Sigmoid colon (tissue), 6 donors: ENCODE measurements at regions not wholly inside any gene's neighbourhood (a gene's known extent, or its start where the extent isn't known, plus 50 kb on each side); places are given as distances from the start of the nearest gene placed in this dataset.

Experiments used
- DNase-seq: peaks from one replicate; pipeline ENCODE4 v3.0.0-alpha.2; 2019
- H3K27ac ChIP-seq, 4 donors: fragments of 200-600 bp; sonication (generic); one replicate each; pipeline ENCODE4 v1.5.1; 2016 to 2019; ENCODE audit warnings: mild to moderate bottlenecking in 1 of 4
- H3K27me3 ChIP-seq, 3 donors: fragments of 200-600 bp; sonication (generic); one replicate each; pipeline ENCODE4 v1.5.1; 2019; ENCODE audit warnings: mild to moderate bottlenecking in 1 of 3
- H3K36me3 ChIP-seq, 4 donors: fragments of 200-600 bp; sonication (generic); one replicate each; pipeline ENCODE4 v1.5.1; 2016 to 2019
- H3K4me1 ChIP-seq, 4 donors: fragments of 200-600 bp; sonication (generic); one replicate each; pipeline ENCODE4 v1.5.1; 2017 to 2019
- H3K4me3 ChIP-seq, 4 donors: fragments of 200-600 bp; sonication (generic); one replicate each; pipeline ENCODE4 v1.5.1; 2017 to 2019; ENCODE audit warnings: mild to moderate bottlenecking in 2 of 4, moderate library complexity in 1 of 4
- H3K9me3 ChIP-seq, 4 donors: fragments of 200-600 bp in 3 of 4; sonication (generic) in 3 of 4; one replicate each; pipeline versions ENCODE4 v1.5.1 to v1.6.1; 2013 to 2019
- EP300 ChIP-seq, 4 donors: sonication (generic); formaldehyde crosslinking; IDR thresholded peaks; one replicate each; pipeline ENCODE4 v1.6.1; 2017; ENCODE audit warnings: antibody characterized with exemption in 4 of 4
- POLR2A ChIP-seq, 2 donors: fragments of 450-650 bp; IDR thresholded peaks; one replicate each; pipeline ENCODE4 v1.6.1; 2016; ENCODE audit warnings: antibody characterized with exemption in 2 of 2, mild to moderate bottlenecking in 2 of 2, moderate library complexity in 2 of 2
- POLR2AphosphoS5 ChIP-seq, 4 donors: sonication (generic); formaldehyde crosslinking; IDR thresholded peaks; one replicate each; pipeline ENCODE4 v1.6.1; 2017; ENCODE audit warnings: antibody characterized with exemption in 4 of 4
- WGBS, 2 donors: extraction: QIAGEN DNeasy Blood & Tissue Kit; methylation state at CpG; one replicate each; pipeline ENCODE4 v1.1.7; 2013; 5-methylcytosine and 5-hydroxymethylcytosine counted together
- intact Hi-C: fragments of 100-400 bp; cut with DNase I; formaldehyde crosslinking; loops from one replicate; pipeline ENCODE4 v1.15.1; 2023
- TF ChIP-seq, protein P1 (sequence below), 4 experiments: fragments of 450-650 bp in 3 of 4; fragments of 200-600 bp in 1 of 4; IDR thresholded peaks; one replicate each; pipeline ENCODE4 v1.5.1; 2016 to 2019; ENCODE audit warnings: antibody characterized with exemption in 4 of 4, mild to moderate bottlenecking in 3 of 4, moderate library complexity in 2 of 4
- donor health status: healthy with polysubstance abuse.
- donor health status: healthy.

DNA sequence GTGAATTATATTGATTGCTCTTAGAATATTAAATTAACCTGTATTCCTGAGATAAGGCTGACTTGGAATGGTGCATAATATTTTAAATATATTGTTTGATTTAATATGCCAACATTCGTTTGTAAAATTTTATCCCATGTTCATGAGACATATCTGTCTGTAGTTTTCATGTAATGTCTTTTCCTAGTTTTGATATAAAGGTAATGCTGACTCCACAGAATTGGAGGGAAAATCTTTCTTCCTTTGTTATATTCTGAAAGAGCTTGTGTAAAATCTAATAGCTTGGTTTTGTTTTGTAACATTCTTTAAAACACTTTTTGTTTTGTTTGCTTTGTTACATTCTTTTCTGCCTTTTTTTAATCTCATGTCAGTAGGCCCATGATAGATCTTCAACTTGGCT, 657.0 kb downstream of the DNAJB9 start:
- Histone ChIP-seq H3K4me1 (no peaks in the 10 kb centered on the region), H3K9me3 (no peaks in the 10 kb centered on the region), H3K4me3 (no peak overlapping the region), H3K27ac (no peak overlapping the region), H3K27me3 (no peaks in the 10 kb centered on the region), H3K36me3 (no peaks in the 10 kb centered on the region)
- intact Hi-C loops, result no loop called here
- 42 to 72% methylated on average over 1 of the region's 1 CpG for WGBS, 2 donors
- DNase-seq, result no peak
- no peak for TF ChIP-seq EP300 (IDR thresholded peaks at IDR 0.05)
- TF ChIP-seq POLR2AphosphoS5 (IDR thresholded peaks at IDR 0.05), result no peak
- no peak for TF ChIP-seq POLR2A (IDR thresholded peaks at IDR 0.05)
- TF ChIP-seq, protein P1, sequence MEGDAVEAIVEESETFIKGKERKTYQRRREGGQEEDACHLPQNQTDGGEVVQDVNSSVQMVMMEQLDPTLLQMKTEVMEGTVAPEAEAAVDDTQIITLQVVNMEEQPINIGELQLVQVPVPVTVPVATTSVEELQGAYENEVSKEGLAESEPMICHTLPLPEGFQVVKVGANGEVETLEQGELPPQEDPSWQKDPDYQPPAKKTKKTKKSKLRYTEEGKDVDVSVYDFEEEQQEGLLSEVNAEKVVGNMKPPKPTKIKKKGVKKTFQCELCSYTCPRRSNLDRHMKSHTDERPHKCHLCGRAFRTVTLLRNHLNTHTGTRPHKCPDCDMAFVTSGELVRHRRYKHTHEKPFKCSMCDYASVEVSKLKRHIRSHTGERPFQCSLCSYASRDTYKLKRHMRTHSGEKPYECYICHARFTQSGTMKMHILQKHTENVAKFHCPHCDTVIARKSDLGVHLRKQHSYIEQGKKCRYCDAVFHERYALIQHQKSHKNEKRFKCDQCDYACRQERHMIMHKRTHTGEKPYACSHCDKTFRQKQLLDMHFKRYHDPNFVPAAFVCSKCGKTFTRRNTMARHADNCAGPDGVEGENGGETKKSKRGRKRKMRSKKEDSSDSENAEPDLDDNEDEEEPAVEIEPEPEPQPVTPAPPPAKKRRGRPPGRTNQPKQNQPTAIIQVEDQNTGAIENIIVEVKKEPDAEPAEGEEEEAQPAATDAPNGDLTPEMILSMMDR (IDR thresholded peaks at IDR 0.05), result no peak

DNA sequence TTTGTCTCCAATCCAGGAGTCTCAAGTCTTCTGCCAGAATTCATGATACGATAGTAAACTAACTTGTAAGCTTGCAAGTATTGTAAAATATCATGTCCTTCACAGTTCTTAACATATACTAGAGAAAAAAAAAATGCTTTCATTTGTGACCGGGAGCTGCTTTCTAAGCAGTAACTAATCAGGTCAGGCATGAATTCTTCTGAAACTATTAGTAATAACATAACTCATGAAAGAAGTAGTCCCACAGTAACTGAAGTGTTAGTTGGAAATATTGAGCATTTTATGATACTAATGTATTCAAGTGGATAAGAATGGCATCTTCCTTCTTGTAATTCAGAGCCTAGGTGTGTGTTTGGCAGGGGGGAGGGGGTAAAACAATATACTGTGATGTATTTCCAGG, 665.6 kb downstream of the DNAJB9 start:
- TF ChIP-seq, protein P1 (IDR thresholded peaks at IDR 0.05), result no peak
- TF ChIP-seq EP300 (IDR thresholded peaks at IDR 0.05) (no peak), POLR2A (IDR thresholded peaks at IDR 0.05) (no peak), POLR2AphosphoS5 (IDR thresholded peaks at IDR 0.05) (no peak)
- Histone ChIP-seq H3K27me3 (no peaks in the 10 kb centered on the region), H3K9me3 (peaks cover 0 to 3% (median 0%) of the 10 kb centered on the region in 4 donors), H3K27ac (no peak overlapping the region), H3K4me3 (no peak overlapping the region), H3K36me3 (no peaks in the 10 kb centered on the region), H3K4me1 (no peaks in the 10 kb centered on the region)
- intact Hi-C loops, result no loop called here
- DNase-seq, result no peak
- WGBS, 2 donors, result 84 to 88% methylated on average over 2 of the region's 2 CpGs

DNA sequence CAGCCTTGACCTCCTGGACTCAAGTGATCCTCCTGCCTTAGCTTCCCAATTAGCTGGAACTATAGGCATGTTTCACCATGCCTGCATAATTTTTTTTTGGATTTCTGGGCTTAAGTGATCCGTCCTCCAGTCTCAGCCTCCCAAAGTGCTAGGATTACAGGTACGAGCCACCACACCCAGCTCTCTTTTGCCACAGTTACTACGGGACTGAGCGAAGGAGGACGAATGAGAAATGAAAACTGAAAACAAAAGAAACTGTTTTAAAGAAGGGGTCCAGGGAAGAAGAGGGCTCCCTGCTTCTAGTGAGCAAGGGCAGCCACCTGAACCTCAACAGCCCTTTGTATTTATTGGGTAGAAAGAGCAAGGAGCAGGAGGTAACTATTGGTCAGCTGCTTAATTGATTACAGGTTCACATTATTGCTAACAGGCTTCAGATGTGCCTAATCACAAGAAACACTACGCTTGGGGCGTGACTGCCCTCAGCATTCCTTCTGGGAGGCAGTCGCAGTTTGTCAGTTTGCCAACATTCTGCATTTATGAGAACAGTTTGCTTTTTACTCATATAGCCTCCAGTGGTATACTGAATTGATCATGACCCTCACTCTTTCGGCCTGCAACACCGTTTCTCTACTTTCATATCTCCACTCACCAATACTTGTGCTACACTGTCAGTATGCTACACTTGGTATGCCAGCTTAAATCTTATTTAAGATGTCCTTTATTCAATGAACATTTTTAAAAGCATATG, 676.8 kb downstream of the DNAJB9 start:
- no peaks in the 10 kb centered on the region for H3K36me3 ChIP-seq
- intact Hi-C loops, result no loop called here
- TF ChIP-seq EP300 (IDR thresholded peaks at IDR 0.05), result no peak
- TF ChIP-seq POLR2A (IDR thresholded peaks at IDR 0.05), result no peak
- TF ChIP-seq POLR2AphosphoS5 (IDR thresholded peaks at IDR 0.05), result no peak
- TF ChIP-seq, protein P1 (IDR thresholded peaks at IDR 0.05), result no peak

DNA sequence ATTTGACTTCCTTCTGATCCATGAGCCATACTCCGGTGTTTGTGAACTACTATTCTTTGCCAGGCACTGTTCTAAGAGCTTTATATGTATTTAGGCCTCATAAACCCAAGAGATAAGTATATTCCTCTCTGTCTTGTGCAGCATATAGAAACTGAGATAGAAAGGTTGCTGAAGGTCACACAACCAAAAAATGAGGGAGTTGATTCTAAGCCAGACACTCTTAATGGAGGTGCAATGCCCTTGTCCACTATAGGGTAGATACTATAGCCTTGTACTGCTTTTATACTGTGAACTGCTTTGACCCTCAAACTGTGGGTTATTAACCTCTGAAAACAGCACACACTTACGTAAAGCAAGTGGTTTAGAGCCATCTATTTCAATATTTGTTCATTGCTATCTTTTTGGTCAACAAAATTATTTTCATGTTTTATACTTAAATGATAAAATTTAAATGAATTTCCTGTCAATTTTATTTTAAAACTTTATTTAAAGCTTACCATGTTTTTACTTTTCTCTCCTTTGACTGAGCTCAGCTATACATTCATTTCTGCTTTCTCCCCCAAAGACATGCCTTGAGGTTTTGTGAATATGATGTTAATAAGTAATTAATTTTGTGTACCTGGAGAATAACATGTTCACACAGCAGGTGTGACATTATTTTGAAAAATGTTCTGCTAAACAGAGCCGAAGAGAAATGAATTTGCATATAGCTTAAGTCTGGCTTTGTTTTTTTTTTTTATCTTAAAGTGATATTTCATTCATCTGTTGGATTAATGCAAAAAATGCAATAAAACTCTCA, 687.3 kb downstream of the DNAJB9 start:
- Histone ChIP-seq H3K27me3 (no peaks in the 10 kb centered on the region), H3K4me1 (no peaks in the 10 kb centered on the region), H3K9me3 (no peaks in the 10 kb centered on the region), H3K27ac (no peak overlapping the region), H3K4me3 (no peak overlapping the region), H3K36me3 (no peaks in the 10 kb centered on the region)
- DNase-seq, result no peak
- WGBS, 2 donors, result 60 to 81% methylated on average over 3 of the region's 3 CpGs
- TF ChIP-seq, protein P1 (IDR thresholded peaks at IDR 0.05), result no peak
- TF ChIP-seq POLR2AphosphoS5 (IDR thresholded peaks at IDR 0.05), result no peak
- TF ChIP-seq POLR2A (IDR thresholded peaks at IDR 0.05), result no peak
- TF ChIP-seq EP300 (IDR thresholded peaks at IDR 0.05), result no peak
- intact Hi-C loops, result no loop called here

More for the DNA sequence above, 676.8 kb downstream of the DNAJB9 start:
- no peak for DNase-seq
- Histone ChIP-seq H3K4me3 (no peak overlapping the region), H3K27me3 (no peaks in the 10 kb centered on the region), H3K4me1 (no peaks in the 10 kb centered on the region), H3K27ac (no peak overlapping the region), H3K9me3 (no peaks in the 10 kb centered on the region)
- 73 to 78% methylated on average over 10 of the region's 10 CpGs for WGBS, 2 donors
